ENCODE measurements at regions not wholly inside any gene's neighbourhood (a gene's known extent, or its start where the extent isn't known, plus 50 kb on each side); places are given as distances from the start of the nearest gene placed in this dataset.
"Not testable (repeated sequence)": the region's sequence is repeated elsewhere in the genome, so short reads cannot be mapped to it uniquely, and the experiment has no call there.

- TF ChIP-seq EZH2phosphoT487 (IDR thresholded peaks at IDR 0.05; ENCODE audit: borderline replicate concordance, low read length) (no peak), CTCF (IDR thresholded peaks at IDR 0.05; ENCODE audit: low read depth, low read length, poor library complexity, severe bottlenecking) (no peak)
- no peaks in the 10 kb centered on the region for H4K20me1 ChIP-seq (ENCODE audit: control insufficient read depth, insufficient read depth, low read depth, low read length)
- no peaks in the 10 kb centered on the region for H3K9me2 ChIP-seq (replicated peaks; ENCODE audit: control insufficient read depth, low read length)
- no peak overlapping the region for H3K27ac ChIP-seq (ENCODE audit: low read depth, low read length)
- no peak overlapping the region for H3K4me3 ChIP-seq (ENCODE audit: low read length)
- H3K4me1 ChIP-seq (ENCODE audit: control insufficient read depth, low read length), result no peaks in the 10 kb centered on the region
- H3K79me2 ChIP-seq (ENCODE audit: control insufficient read depth, low read length), result no peaks in the 10 kb centered on the region
- no peaks in the 10 kb centered on the region for H3F3A ChIP-seq (ENCODE audit: control insufficient read depth, insufficient read depth)
- H3K27me3 ChIP-seq (ENCODE audit: control insufficient read depth, low read length), result no peaks in the 10 kb centered on the region
- H3K9me3 ChIP-seq (ENCODE audit: control insufficient read depth, insufficient read depth, low read length), result no peaks in the 10 kb centered on the region
- no peak overlapping the region for H3K4me2 ChIP-seq (ENCODE audit: low read length)
- H3K36me3 ChIP-seq (ENCODE audit: control insufficient read depth, low read length), result no peaks in the 10 kb centered on the region
Measured at GRCh38 chr5:57736716-57737115, 254.1 kb upstream of the ACTBL2 start.

- H3K79me2 ChIP-seq (ENCODE audit: control insufficient read depth, low read length); H3K27me3 ChIP-seq (ENCODE audit: control insufficient read depth, low read length); H3K9me2 ChIP-seq (replicated peaks; ENCODE audit: control insufficient read depth, low read length); H3K4me2 ChIP-seq (ENCODE audit: low read length); H3K27ac ChIP-seq (ENCODE audit: low read depth, low read length); H3K9me3 ChIP-seq (ENCODE audit: control insufficient read depth, insufficient read depth, low read length); H3F3A ChIP-seq (ENCODE audit: control insufficient read depth, insufficient read depth); H4K20me1 ChIP-seq (ENCODE audit: control insufficient read depth, insufficient read depth, low read depth, low read length); H3K36me3 ChIP-seq (ENCODE audit: control insufficient read depth, low read length); H3K4me1 ChIP-seq (ENCODE audit: control insufficient read depth, low read length); H3K4me3 ChIP-seq (ENCODE audit: low read length): not testable (repeated sequence)
Measured at GRCh38 chr5:57735279-57736153, 252.9 kb upstream of the ACTBL2 start.

GRCh38 chr5:57734296-57734695 lies 251.7 kb upstream of the ACTBL2 start:
- no peak overlapping the region for H3K4me2 ChIP-seq (ENCODE audit: low read length)

GRCh38 chr5:57727591-57727990 lies 245.0 kb upstream of the ACTBL2 start:
- Histone ChIP-seq H3K79me2 (ENCODE audit: control insufficient read depth, low read length) (no peaks in the 10 kb centered on the region), H3K4me3 (ENCODE audit: low read length) (no peak overlapping the region), H3K9me3 (ENCODE audit: control insufficient read depth, insufficient read depth, low read length) (no peaks in the 10 kb centered on the region), H3F3A (ENCODE audit: control insufficient read depth, insufficient read depth) (no peaks in the 10 kb centered on the region), H3K4me2 (ENCODE audit: low read length) (no peak overlapping the region), H3K36me3 (ENCODE audit: control insufficient read depth, low read length) (no peaks in the 10 kb centered on the region), H3K9me2 (replicated peaks; ENCODE audit: control insufficient read depth, low read length) (no peaks in the 10 kb centered on the region), H4K20me1 (ENCODE audit: control insufficient read depth, insufficient read depth, low read depth, low read length) (no peaks in the 10 kb centered on the region), H3K4me1 (ENCODE audit: control insufficient read depth, low read length) (no peaks in the 10 kb centered on the region), H3K27ac (ENCODE audit: low read depth, low read length) (no peak overlapping the region), H3K27me3 (ENCODE audit: control insufficient read depth, low read length) (no peaks in the 10 kb centered on the region)
- no peak for TF ChIP-seq CTCF (IDR thresholded peaks at IDR 0.05; ENCODE audit: low read depth, low read length, poor library complexity, severe bottlenecking)
- no peak for TF ChIP-seq EZH2phosphoT487 (IDR thresholded peaks at IDR 0.05; ENCODE audit: borderline replicate concordance, low read length)

More at GRCh38 chr5:57734296-57734695, 251.7 kb upstream of the ACTBL2 start:
- Histone ChIP-seq H3K9me2 (replicated peaks; ENCODE audit: control insufficient read depth, low read length) (no peaks in the 10 kb centered on the region), H4K20me1 (ENCODE audit: control insufficient read depth, insufficient read depth, low read depth, low read length) (no peaks in the 10 kb centered on the region), H3K27me3 (ENCODE audit: control insufficient read depth, low read length) (no peaks in the 10 kb centered on the region), H3K9me3 (ENCODE audit: control insufficient read depth, insufficient read depth, low read length) (no peaks in the 10 kb centered on the region), H3K27ac (ENCODE audit: low read depth, low read length) (no peak overlapping the region), H3K4me1 (ENCODE audit: control insufficient read depth, low read length) (no peaks in the 10 kb centered on the region), H3F3A (ENCODE audit: control insufficient read depth, insufficient read depth) (no peaks in the 10 kb centered on the region), H3K4me3 (ENCODE audit: low read length) (no peak overlapping the region), H3K79me2 (ENCODE audit: control insufficient read depth, low read length) (no peaks in the 10 kb centered on the region), H3K36me3 (ENCODE audit: control insufficient read depth, low read length) (no peaks in the 10 kb centered on the region)
- TF ChIP-seq EZH2phosphoT487 (IDR thresholded peaks at IDR 0.05; ENCODE audit: borderline replicate concordance, low read length), result no peak

Measured in DOHH2 (cell line).